Limb (tissue), 2 donors: ENCODE measurements at regions not wholly inside any gene's neighbourhood (a gene's known extent, or its start where the extent isn't known, plus 50 kb on each side); places are given as distances from the start of the nearest gene placed in this dataset.
A peak's percentile ranks its signal among the peaks of the same experiment; 100 is the strongest.

Source experiments
- DNase-seq, 2 donors: peaks; one replicate each; pipeline ENCODE4 v3.0.0-alpha.2; 2016; ENCODE audit errors: extremely low spot score in 2 of 2

DNA sequence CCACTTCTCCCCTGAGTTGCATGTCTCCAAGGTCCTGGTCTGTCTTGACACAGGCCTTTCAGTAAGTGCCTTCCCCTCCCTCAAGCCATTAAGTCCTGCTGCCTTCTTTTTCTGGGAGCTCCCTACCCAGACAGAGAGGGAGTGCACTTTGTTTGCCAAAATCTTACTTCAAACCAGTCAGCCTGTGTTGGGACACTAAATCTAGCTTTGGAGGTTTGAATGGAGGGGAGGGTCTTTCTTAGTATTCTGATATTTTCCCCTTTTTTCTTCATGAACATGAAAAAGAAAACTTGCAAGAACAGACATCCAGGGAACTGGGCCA, 170.7 kb upstream of the PMEPA1 start:
- DNase-seq, result no peak

DNA sequence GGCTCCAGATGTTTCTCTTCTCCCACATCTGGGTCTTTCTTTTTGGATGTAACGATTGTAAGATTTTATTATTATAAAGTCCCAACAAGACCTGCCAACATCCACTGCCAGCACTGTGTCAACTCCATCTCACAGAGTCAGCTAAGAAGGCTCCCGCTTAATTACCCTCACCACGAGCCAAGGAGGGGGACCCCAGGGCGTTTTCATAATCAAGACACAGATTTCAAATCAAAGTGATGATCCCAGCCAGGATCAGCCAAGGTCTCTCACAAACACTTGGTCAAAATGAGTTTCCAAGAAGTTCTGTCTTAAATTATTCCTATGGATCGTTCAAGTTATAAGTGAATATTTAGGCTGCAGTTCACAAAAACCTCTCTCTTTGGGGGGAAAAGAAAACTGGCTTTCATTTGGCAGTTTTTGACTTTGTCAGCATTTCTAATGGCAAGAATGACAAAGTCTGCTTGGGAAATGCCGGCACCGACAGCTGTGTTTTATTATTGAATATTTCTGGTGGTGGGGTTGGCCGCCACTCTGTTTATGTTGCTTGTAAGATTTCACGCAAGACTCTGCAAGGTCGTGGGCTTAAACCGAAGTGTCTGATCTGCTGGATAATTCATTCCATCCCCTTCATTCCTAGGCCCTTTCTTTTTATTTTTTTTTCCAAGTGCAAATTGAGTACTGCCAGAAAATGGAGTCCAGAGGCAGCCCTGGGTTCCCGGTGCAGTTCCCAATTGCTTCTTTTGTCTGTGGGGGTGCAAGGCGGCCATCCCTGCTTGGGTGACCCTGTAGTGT, 170.2 kb upstream of the PMEPA1 start:
- DNase-seq, result peak; percentile 78 to 93

DNA sequence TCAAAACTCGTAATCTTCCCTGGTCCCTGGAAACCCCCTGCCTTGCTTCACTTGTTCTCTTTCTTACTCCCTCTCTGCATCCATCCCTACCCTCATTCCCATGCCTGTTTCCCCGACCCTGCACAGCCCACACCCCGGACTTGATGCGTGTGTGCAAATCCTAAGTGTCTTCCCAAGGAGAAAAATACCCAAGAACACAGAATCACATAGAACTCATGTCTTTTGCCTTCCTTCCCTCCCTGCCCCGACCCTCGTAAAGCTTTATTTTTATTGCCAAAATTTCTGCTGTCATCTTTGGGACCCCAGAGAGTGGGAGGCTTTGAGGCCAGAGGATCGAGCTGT, 169.6 kb upstream of the PMEPA1 start:
- DNase-seq, result no peak

DNA sequence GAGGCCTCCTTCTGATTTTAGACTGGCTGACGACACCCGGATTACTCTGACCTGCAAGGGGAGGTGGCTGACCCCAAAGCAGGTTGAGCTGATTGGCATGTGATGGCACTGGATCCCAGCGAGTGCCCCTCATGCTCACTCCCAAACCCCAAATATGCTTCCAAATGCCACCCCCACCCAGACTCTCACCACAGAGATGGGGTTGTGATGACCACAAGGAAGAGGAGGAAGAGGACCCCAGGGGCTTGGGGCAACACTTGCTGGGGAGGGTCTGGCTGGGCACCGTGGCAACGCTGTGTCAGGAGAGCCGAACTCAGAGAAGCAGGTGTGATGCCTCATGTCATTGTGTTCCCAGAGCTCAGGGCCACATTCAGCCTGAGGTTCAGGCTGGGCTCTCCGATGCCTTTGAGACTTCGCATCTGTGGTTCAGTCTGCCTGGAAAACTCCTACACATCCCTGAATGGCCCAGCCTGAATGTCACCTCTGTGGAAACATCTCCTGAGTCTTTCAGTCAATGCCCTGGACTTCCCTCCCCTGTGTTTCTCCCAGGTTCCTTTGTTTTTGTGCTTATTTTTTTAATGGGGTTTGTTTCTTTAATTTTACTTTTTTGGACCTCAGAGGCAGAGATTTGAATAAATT, 169.1 kb upstream of the PMEPA1 start:
- peak in 1 of 2 donors; percentile 23 for DNase-seq

DNA sequence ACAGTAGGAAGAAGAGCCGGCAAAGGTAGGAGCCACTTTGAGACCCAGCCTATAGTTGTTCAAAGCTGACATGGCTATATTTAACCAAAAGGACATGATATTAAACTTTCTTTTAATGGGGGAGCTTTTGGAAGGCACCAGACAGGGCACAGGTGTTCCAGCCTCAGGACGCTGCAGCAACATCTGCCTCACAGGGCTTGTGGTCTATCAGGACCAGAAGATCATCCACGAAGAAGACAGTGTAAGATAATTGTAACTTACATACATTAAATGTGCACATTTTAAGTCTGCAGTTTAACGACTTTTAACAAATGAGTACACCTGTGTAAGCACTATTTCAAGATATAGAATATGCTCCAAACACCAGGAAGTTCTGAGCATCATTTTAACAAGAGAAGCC, 168.2 kb upstream of the PMEPA1 start:
- DNase-seq, result no peak

DNA sequence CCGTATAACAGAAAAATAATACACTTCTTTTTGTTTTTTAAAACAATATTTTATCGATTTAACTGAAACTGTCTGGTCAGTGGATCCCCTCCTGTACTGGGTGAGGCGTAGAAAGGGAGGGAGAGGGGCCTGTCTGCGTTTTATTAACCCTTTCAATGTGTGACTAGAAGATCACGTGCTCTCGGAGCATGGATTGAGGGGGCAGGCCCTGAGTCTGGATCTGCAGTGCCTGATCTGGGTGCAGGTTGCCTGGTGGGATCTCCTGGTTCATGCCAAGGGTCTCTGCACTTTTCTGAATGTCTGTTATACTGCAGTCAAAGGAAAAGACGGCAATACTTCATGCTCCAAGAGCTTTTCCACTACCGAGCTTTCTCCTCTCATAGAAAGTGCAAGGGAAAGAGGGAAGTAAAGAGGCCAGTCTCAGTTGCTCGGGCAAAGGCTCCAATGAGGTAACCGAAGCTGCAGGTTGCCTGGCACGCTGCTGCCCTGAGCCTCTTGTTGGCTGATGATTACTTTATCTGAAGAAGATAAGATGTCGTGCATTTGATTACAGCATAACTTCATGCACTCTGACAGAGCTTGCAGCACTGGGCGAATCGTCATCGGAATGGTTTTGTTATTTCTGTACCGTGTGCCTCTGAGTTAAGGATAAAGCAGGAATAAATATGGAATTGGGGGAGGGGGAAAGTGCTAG, 167.5 kb upstream of the PMEPA1 start:
- DNase-seq, result no peak

DNA sequence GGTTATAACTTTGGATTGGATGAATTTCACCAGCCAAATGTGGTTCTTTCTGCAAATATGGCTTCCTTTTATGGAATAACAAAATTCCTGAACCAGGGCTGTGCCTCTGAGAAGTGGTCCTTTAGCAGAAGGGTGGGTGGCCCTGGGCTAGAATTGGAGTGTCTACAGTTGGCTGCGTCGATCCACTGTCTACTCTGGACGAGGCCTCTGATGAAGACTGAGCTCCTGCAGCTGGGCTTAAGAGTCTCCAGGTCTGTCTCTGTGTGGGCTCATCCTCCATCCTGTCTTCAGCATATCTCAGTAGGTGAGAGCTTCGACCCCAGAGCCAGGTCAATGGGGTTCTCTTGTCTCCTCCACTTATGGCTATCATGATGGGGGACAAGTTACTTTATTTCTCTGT, 166.3 kb upstream of the PMEPA1 start:
- DNase-seq, result no peak

DNA sequence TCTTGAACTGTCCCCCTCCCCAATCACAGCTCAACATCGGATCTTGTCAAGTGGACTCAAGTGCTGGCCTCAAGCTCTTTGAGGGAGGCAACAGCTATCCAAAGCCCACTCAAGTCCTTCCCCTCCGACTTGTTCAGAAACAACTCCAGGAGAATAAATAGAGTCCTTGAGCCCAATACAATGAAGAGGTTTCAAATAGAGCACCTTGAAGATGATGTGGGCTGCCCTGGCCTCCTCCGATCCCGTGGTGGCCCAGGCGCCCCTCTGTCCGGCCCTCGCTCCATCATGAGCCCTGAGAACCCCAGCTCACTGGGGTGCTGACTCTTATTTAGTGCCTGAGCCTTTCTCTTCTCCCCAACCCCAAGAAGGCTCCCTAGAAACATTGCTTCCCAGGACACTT, 164.3 kb upstream of the PMEPA1 start:
- no peak for DNase-seq

DNA sequence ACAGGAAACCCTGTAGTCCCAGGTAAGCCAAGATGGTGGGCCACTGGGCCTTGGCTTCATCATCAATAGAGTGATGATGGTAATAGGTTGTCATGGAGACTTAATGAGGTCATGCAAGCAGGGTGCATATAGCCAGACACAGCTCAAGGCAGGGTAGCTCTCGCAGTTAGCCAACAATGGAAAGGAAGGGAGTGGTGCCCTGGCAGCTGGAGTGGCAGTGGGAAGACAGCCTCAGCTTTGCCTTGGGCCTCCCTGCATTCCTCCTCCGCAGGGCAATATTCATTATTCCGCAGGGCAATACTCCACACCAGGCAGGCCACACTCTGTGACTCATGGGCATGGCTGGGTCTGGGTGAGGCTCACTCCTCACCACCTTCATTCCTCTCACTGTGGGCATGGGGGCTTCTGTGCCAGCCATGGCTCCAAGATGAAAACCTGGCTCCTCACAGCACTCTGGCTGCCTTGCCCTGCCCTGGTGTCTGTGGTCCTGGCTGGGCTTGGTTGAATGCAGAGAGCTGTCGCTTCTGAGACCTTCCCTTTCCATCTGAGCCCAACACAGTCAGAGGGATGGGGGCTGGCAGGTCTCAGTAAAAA, 163.1 kb upstream of the PMEPA1 start:
- DNase-seq, result no peak

DNA sequence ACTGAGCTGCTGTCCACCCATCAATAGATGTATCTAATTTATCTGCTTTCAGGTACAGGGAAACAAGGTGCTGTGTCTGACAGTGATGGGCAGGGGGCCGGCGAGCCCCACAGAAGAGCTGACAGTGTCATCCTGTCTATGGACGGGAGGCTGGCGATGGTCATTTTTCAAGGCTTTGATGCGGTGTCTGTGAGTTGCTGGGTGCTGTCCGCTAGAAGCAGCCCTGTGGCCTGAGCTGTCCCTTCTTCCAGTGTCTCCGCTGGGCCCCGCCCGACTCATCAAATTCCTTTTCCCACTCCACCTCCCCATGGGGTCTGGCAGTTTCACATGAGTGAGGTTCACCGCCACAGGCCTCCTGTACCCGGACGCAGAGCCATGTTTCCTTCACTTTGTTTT, 161.4 kb upstream of the PMEPA1 start:
- no peak for DNase-seq

DNA sequence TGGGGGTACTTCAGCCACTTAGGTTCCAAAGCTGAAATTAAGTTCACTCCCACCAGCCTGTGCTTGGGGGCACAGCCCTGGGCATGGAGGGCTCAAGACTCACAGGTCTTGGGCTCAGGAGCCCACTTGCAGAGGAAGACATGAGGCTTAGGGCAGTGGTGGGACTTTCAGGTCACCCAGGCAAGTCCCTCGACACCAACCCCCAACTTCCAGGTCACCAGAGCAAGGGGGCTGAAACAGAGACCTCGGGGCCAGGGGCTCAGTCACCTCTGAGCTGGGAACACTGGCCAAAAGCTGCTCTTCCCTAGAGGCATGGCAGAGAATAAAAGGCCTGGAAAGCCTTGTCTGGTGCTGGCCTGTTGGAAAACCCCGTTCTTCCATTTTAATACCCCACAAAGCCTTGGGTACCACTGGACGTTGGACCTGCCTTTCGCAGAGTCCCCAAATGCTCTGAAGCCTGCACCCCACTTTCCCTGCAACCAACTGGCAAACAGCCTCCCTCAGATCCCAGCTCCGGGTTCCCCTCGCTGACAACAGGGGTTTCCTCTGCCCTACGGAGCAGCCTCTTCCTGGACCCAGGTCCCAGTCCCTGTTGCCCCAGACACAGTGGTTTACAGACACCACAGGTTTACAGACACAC, 160.9 kb upstream of the PMEPA1 start:
- no peak for DNase-seq

DNA sequence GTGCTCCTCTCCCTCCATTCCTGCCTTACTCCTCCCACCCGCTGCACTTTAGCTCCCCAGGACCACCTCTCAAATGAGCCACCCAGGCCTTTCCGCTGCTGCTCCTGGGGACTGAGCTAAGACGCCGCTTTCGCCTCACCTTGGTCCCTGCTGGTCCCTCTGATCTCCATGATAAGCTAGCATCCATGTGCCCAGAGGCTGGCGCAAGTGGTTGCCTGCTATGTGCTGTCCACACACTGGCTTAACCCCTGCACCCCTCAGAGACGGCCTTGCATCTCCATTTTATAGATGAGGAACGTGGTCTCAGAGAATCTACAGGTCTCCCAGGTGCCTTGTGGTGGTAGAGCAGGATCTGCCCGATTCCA, 160.1 kb upstream of the PMEPA1 start:
- no peak for DNase-seq

DNA sequence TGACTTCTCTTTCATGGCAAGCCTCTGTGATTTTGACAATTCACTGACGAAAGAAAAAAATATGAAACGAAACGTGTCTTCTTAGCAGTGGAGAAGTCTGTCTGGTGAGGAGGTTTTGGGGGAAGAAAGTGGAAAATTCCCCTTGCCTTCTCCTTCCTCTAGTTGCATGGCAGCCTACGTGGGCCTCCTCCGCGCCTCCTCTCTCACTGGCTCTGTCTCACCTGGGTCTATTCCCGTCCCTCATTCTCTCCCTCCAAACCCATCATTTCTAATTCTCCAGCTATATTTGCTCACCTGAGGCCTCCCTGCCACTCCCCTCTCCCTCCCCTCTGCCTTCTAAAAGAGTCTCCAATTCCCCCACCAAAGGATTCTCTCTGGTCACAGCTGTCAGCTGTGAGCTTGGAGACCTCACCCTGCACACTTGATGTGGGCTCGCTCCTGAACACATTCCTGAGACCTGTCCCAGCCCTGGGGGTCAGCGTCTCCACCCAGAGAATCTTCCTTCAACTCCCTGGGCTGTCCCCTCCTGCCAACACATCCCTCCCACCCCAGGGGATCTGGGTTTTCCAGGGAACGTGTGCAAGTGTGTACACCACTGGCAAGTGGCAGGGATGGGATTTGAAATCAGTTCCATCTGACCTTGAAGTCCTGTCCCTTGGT, 159.6 kb upstream of the PMEPA1 start:
- no peak for DNase-seq

DNA sequence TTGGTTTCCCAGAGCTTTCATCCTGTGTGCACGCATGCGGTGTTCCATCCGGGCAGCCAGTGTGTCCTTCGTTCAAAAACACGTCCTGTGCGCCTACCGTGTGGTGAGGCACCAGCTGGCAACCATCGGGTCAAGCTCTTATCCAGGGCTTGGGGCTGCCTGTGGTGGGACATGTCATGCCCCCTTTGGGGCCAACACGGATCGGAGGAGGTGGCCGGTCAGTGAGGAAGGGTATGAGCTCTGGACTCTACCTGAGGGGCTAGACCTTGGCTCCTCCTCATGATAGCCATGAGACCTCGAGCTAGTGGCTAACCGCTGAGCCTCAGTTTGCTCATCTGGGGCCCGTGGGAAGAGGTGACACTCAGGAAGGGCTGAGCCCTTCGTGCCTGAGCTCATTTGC, 158.5 kb upstream of the PMEPA1 start:
- no peak for DNase-seq

DNA sequence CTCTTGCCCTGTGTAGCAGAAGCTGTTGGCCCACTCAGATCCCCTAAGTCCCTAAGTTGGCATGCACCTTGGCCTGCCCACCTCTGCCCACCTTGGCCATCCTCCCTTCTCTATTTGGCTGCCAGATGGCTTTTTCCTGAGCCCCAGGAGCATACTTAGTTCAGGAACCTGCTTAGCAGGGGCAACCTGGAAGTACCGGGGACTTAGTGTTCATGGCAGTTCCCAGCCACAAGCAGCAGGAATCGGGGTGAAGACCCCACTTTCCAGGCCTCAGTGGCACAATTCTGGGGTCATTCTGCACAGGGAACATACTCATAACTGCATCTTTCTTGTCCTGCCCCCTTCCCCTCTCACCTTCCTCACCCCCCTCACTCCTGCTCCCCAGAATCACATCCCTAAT, 158.0 kb upstream of the PMEPA1 start:
- no peak for DNase-seq

DNA sequence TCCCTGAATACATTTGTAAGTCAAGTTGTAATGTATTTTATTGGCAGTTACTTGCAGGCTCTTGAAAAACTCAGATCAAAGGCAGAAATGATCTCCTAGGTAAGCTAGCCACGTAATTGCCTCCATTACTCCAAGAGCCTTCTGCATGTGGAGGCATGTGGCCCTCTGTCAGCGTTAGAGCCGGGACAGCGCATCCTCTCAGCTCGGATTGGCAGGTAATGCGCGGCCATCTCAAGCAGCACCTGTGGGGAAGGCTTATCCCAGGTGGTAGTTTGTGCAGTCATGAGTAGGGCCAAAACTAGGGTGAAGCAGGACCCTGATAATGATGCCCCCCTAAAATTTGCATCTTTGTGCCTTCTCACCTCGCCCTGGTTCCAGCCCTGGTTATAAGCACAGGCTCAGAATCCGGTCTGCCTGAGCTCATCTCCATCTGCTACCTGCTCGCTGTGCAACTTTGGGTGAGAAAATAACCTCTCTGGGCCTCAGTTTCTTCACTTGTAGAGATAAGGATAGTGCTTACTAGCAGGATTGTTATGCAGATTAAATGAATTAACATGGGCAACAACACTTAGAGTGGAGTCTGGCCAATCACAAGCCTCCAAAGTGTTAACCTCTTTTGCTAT, 157.5 kb upstream of the PMEPA1 start:
- no peak for DNase-seq

DNA sequence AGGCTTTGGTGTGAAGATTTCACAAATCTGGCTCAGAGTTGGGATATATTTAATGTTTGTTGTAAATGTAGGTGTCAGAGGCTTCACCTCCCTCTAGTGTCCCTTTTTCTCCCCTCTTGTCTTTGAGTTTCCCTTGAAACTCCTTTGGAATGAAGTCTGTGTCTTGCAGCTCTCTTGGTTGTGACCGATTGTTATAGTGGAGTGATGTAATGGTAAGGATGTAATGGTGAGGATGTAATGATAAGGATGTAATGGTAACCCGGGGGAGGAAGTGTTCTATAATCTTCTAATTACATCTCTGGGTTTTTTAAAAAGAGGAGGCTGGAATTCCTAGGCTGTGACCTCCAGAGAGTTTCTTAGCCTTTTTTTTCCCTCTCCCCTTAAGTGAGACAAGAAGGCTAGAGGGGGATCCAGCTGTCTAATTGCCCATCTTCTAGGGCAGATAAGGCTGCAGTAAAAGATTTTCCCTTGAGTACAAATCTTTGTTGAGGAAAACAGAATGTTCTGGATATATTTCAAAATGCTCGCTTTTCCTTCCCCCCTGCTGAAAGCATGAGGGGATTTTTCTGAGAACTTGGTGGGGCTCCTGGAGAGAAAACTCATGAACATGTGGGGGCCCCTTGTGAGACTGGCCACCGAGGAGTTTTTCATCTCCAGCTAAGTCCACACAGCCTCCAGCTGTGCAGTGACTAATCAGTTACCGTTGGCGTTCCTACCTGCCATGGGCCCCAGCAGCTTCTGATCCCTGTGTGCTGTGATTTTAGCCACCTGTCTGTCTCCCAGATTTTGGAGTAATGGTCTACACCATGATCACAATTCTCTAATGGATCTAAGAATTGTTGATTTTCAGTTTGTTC, 156.7 kb upstream of the PMEPA1 start:
- DNase-seq, result no peak

DNA sequence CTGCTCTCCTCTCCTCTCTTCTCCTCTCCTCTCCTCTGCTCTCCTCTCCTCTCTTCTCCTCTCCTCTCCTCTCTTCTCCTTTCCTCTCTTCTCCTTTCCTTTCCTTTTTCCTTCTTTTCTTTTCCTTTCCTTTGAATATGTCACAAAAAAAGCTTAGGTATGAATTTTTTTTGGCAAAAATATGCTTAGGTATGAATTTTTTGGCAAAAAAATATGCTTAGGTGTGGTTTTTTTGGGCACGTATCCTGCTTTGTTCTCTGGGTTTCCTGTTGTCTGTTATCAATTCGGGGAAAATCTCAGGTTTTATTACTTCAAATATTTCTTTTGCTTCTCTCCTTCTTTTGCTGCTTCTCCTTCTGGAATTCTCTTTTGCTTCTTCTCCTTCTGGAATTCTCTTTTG, 155.5 kb upstream of the PMEPA1 start:
- no peak for DNase-seq

DNA sequence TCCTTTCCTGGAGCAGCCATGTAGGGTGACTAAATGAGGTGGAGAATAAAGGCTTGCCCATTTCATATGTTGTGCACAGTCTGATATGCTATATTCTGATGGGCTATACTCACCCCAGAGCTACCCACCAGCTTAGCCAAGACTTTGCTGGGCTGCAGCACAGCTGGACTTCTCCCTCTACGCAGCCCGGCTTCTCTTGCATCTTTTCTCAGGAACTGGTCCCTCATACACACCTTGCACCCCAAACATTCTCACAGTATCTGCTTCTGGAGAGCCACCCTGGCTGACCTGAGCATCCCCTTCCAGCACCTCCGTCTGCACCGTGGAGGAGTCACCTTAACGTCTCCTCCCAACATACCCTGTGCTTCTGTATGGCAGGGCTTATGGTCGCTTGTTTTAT, 150.8 kb upstream of the PMEPA1 start:
- no peak for DNase-seq

DNA sequence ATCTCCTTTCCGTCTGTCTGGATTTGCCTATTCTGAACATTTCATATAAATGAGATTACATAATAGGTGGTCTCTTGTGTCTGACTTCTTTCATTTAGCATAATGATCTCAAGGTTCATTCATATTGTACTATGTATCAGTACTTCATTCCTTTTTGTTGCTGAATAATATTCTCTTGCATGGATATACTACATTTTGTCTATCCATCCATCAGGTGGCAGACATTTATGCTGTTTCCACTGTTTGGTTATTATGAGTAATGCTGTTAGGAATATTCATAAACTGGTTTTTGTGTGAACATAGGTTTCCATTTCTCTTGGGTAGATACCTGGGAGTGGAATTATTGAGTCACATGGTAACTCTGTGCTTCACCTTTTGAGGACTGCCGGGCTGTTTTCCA, 148.2 kb upstream of the PMEPA1 start:
- DNase-seq, result no peak
